Endothelial cell (in vitro differentiated cells): ENCODE measurements at regions not wholly inside any gene's neighbourhood (a gene's known extent, or its start where the extent isn't known, plus 50 kb on each side); places are given as distances from the start of the nearest gene placed in this dataset.
"Not testable (repeated sequence)": the region's sequence is repeated elsewhere in the genome, so short reads cannot be mapped to it uniquely, and the experiment has no call there.

Experiments
- DNase-seq: peaks from one replicate; pipeline ENCODE4 v3.0.0; 2021; ENCODE audit warnings: low spot score
- H3K27ac Mint-ChIP-seq: one replicate; pipeline ENCODE4 v1.8.0; 2021; ENCODE audit warnings: mixed read lengths, inconsistent platforms; ENCODE audit not compliant: unreplicated experiment
- H3K27me3 Mint-ChIP-seq: one replicate; pipeline ENCODE4 v1.8.0; 2021; ENCODE audit warnings: mild to moderate bottlenecking, moderate library complexity, mixed read lengths, inconsistent platforms; ENCODE audit not compliant: unreplicated experiment
- H3K36me3 Mint-ChIP-seq: one replicate; pipeline ENCODE4 v1.8.0; 2021; ENCODE audit warnings: mild to moderate bottlenecking, low read depth, mixed read lengths, inconsistent platforms; ENCODE audit not compliant: unreplicated experiment
- H3K4me1 Mint-ChIP-seq: one replicate; pipeline ENCODE4 v1.8.0; 2021; ENCODE audit warnings: mild to moderate bottlenecking, mixed read lengths, inconsistent platforms; ENCODE audit not compliant: unreplicated experiment
- H3K4me3 Mint-ChIP-seq: one replicate; pipeline ENCODE4 v1.8.0; 2021; ENCODE audit warnings: mild to moderate bottlenecking, mixed read lengths, inconsistent platforms; ENCODE audit not compliant: unreplicated experiment
- H3K9me3 Mint-ChIP-seq: one replicate; pipeline ENCODE4 v1.8.0; 2021; ENCODE audit warnings: mixed read lengths, inconsistent platforms; ENCODE audit not compliant: unreplicated experiment
- CTCF ChIP-seq: fragments of 200-600 bp; sonication (generic); IDR thresholded peaks from one replicate; pipeline ENCODE4 v1.5.0; 2021; ENCODE audit warnings: antibody characterized with exemption; ENCODE audit not compliant: unreplicated experiment

GRCh38 chr2:236644502-236644911, 74.9 kb downstream of the ACKR3 start:
- peaks cover 4% of the 10 kb centered on the region for H3K27me3 Mint-ChIP-seq
- DNase-seq = no peak
- H3K36me3 Mint-ChIP-seq = peaks cover 8% of the 10 kb centered on the region
- H3K27ac Mint-ChIP-seq = no peak overlapping the region
- no peaks in the 10 kb centered on the region for H3K9me3 Mint-ChIP-seq
- TF ChIP-seq CTCF = no peak
- H3K4me3 Mint-ChIP-seq = no peak overlapping the region
- no peaks in the 10 kb centered on the region for H3K4me1 Mint-ChIP-seq

- not testable (repeated sequence) for H3K4me3 Mint-ChIP-seq, H3K27ac Mint-ChIP-seq, H3K4me1 Mint-ChIP-seq, H3K9me3 Mint-ChIP-seq, H3K27me3 Mint-ChIP-seq, DNase-seq, H3K36me3 Mint-ChIP-seq
Measured at GRCh38 chr2:236645141-236645540, 75.5 kb downstream of the ACKR3 start.

- H3K27me3 Mint-ChIP-seq = peaks cover 3% of the 10 kb centered on the region
- no peak overlapping the region for H3K27ac Mint-ChIP-seq
- no peaks in the 10 kb centered on the region for H3K4me1 Mint-ChIP-seq
- no peak overlapping the region for H3K4me3 Mint-ChIP-seq
- H3K36me3 Mint-ChIP-seq = peaks cover 4% of the 10 kb centered on the region
- no peak for TF ChIP-seq CTCF
- DNase-seq = no peak
- H3K9me3 Mint-ChIP-seq = no peaks in the 10 kb centered on the region
Measured at GRCh38 chr2:236646441-236646840, 76.8 kb downstream of the ACKR3 start.

GRCh38 chr2:236646871-236647270, 77.2 kb downstream of the ACKR3 start:
- H3K4me3 Mint-ChIP-seq = no peak overlapping the region
- no peaks in the 10 kb centered on the region for H3K9me3 Mint-ChIP-seq
- no peak overlapping the region for H3K27ac Mint-ChIP-seq
- no peaks in the 10 kb centered on the region for H3K4me1 Mint-ChIP-seq
- no peak for DNase-seq
- TF ChIP-seq CTCF = no peak
- peaks cover 3% of the 10 kb centered on the region for H3K27me3 Mint-ChIP-seq
- peaks cover 4% of the 10 kb centered on the region for H3K36me3 Mint-ChIP-seq

GRCh38 chr2:236647621-236648020, 78.0 kb downstream of the ACKR3 start:
- TF ChIP-seq CTCF = no peak
- H3K9me3 Mint-ChIP-seq = no peaks in the 10 kb centered on the region
- no peaks in the 10 kb centered on the region for H3K4me1 Mint-ChIP-seq
- H3K27me3 Mint-ChIP-seq = no peaks in the 10 kb centered on the region
- peaks cover 4% of the 10 kb centered on the region for H3K36me3 Mint-ChIP-seq
- no peak for DNase-seq
- H3K4me3 Mint-ChIP-seq = no peak overlapping the region
- no peak overlapping the region for H3K27ac Mint-ChIP-seq

GRCh38 chr2:236653863-236654262, 84.2 kb downstream of the ACKR3 start:
- Mint-ChIP-seq H3K4me1 (peaks cover 3% of the 10 kb centered on the region), H3K27me3 (peaks cover 1% of the 10 kb centered on the region), H3K27ac (no peak overlapping the region), H3K36me3 (no peaks in the 10 kb centered on the region), H3K4me3 (no peak overlapping the region), H3K9me3 (no peaks in the 10 kb centered on the region)
- no peak for DNase-seq
- no peak for TF ChIP-seq CTCF
